HG03520 (cell line): ENCODE measurements at regions not wholly inside any gene's neighbourhood (a gene's known extent, or its start where the extent isn't known, plus 50 kb on each side); places are given as distances from the start of the nearest gene placed in this dataset.
"Not testable (repeated sequence)": the region's sequence is repeated elsewhere in the genome, so short reads cannot be mapped to it uniquely, and the experiment has no call there.

Experiments
- ATAC-seq: cut with Tn5 transposase; IDR thresholded peaks from one replicate; pipeline ENCODE4 v1.9.1; 2021; ENCODE audit warnings: mild to moderate bottlenecking, moderate library complexity; ENCODE audit not compliant: unreplicated experiment

DNA sequence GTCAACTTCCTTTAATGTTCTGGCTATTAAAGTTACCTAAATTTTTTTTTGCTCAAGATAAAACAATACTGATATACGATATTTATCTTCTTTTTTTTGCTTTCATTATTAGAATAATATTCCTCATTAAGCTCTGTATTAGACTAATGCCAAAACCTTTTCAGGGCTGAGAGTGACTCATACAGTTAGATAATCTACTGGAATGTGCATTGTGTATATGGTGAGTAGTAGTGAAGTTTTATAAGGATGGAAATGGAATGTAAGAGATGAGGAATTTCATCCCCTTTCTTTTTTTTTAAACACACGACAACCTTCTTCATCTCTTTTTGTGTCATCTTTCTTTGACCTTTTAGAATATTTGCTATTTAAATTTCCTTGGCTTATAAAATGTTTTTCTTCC lies 268.6 kb downstream of the ISL1 start:
- no peak for ATAC-seq

- ATAC-seq, result no peak
Observed at GRCh38 chr5:51652980-51653379, 269.7 kb downstream of the ISL1 start.

GRCh38 chr5:51657340-51658240 lies 274.3 kb downstream of the ISL1 start:
- ATAC-seq, result no peak

- no peak for ATAC-seq
Observed at GRCh38 chr5:51661646-51662265, 278.5 kb downstream of the ISL1 start.

DNA sequence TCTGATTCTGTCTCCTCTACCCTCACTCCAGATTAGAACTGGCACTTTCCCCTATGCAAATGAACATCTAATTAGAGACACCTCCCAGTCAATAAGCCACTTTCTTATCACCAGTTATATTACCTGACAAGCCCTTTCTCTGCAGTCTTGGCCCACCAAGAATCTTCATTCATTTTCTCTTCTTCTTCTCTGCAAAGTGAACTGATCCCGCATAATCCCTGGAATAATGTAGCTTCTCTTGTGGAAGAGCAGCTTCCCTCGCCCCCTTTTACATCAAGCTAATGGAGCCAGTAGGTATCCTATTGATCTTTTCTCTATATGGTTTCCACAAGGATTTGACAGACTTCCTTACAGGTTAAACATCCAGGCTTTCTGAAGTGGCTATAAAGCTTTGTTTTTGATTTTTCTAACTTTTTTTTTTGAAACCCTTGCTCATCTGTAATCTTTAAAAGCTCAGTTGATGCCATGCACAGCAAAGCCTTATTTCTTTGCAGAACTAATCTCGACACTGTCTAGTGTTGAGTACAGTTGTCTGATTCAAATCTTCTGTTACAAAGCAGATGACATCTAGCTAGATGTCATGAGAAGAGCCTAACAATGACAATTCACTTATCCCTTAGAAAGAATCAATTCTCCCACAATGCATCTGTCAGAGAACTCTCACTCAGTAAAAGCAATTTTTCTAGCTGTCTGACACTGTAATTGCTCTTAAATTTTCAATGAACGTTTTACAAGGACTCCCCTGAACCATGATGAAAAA lies 281.4 kb downstream of the ISL1 start:
- ATAC-seq, result no peak

- ATAC-seq, result no peak
Observed at GRCh38 chr5:51665251-51665593, 282.0 kb downstream of the ISL1 start.

DNA sequence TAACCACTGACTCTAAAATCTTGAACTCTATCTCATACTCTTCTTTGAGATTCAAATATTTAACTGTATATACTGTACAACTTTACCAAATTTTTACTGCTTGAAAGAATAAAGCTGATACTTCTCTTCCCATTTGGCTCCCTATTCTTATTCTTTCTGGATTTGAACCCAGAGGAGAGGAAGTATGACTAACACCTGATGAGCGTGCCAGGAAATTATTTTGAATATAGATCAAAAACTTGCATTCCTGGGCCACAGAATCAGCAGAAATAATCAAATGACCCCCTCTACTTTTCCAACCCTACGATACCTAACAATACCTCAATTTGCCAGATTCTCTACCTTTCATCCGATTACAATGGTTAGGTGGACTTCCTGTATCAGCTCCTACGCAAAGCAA lies 285.8 kb downstream of the ISL1 start:
- ATAC-seq, result no peak

GRCh38 chr5:51678330-51678729 lies 295.1 kb downstream of the ISL1 start:
- ATAC-seq, result no peak

DNA sequence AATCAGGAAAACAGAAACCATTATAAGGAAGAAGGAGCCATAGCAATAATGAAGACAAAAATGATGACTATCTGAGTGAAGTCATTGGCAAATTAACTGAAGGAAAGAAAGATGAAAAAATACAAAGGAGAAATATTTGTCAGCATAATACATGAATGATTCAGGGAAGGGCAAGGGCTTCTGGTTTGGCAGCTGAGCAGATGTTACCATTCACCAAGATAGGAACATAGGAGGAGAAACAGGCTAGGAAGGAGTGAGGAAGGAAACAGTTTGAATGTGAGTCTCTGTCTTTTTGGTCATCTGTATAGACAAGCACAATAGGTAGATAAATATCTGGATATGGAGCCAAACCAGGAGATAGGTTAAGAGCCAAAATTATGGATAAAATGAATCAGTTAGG lies 296.0 kb downstream of the ISL1 start:
- ATAC-seq, result no peak

GRCh38 chr5:51684794-51685355 lies 301.6 kb downstream of the ISL1 start:
- ATAC-seq, result no peak

DNA sequence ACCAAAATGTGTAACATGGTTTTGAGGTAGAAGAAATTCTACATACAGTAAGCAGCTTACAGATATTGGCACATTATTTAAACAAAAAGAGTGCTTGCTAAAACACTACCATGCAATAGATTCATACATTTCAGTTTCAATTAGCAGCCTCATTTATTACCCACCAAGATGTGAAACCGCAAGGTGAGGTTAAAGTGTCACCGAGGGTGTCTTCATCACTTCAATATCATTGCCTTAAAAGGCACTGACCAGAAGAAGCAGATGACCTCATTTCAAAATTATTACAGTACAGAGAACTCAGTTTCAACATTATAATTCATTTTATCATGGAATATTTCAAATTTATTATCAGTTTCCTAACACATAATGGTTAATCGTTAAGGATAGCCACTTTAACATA lies 302.2 kb downstream of the ISL1 start:
- no peak for ATAC-seq

DNA sequence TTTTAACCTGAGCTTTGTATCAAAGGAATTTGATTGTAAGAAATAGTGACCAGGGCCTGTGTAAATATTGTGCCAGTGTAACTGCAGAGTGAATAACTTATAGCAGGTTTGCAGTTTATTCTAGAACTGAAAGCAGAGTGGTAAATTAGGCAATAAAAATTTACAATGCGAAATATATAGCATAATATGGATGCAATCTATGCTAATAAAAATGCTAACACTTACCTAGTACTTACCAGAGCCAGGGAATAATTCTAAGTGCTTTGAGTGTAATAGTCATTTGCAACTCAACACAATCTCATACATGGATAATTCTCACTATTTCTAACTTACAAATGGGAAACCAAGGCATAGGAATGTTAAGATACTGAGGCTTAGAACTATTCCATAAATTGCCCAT lies 303.4 kb downstream of the ISL1 start:
- ATAC-seq, result no peak

- ATAC-seq, result no peak
Observed at GRCh38 chr5:51691538-51692079, 308.4 kb downstream of the ISL1 start.

DNA sequence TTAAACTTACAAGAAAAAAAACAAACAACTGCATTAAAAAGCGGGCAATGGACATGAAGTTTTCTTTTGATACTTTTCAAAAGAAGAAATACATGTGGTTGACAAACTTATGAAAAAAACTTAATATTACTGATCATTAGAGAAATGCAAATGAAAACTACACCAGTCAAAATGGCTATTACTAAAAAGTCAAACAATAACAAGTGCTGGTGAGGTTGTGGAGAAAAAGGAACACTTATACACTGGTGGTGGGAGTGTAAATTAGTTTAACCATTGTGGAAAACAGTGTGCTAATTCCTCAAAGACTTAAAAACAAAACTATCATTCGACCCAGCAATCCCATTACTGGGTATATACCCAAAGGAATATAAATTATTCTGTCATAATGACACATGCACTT lies 311.6 kb downstream of the ISL1 start:
- no peak for ATAC-seq

DNA sequence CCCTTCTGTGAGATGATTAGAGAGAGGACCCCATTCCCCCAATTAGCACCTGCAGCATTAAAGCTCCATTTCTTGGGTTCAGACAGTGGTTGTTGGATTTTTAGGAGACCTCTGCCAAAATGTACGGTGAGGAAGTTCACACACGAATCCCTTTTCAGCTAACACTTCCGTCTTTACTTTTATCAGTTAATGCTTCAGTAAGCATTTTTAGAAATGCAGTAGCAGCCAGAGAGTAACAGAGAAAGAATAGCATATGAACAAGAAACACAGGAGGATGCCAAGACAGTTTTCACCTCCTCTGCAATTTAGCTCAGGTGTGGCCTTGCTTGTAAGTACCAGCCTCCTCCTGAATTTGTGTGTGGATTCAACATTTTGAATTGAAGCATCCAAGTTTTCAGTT lies 312.9 kb downstream of the ISL1 start:
- no peak for ATAC-seq

DNA sequence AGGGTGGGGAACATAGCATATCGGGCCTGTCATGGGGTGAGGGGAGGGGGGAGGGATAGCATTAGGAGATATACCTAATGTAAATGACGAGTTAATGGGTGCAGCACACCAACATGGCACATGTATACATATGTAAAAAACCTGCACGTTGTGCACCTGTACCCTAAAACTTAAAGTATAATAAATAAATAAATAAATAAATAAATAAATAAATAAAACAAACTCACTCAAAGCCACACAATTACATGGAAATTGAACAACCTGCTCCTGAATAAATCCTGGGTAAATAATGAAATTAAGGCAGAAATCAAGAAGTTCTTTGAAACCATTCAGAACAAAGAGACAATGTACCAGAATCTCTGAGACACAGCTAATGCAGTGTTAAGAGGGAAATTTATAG lies 318.8 kb downstream of the ISL1 start:
- not testable (repeated sequence) for ATAC-seq

- no peak for ATAC-seq
Observed at GRCh38 chr5:51712201-51712600, 329.0 kb downstream of the ISL1 start.

- not testable (repeated sequence) for ATAC-seq
Observed at GRCh38 chr5:51715445-51715844, 332.2 kb downstream of the ISL1 start.

- no peak for ATAC-seq
Observed at GRCh38 chr5:51731421-51732029, 348.3 kb downstream of the ISL1 start.

GRCh38 chr5:51732304-51732703 lies 349.1 kb downstream of the ISL1 start:
- ATAC-seq, result no peak

GRCh38 chr5:51734677-51735076 lies 351.4 kb downstream of the ISL1 start:
- ATAC-seq, result no peak
